Motor neuron (in vitro differentiated cells): ENCODE measurements at regions not wholly inside any gene's neighbourhood (a gene's known extent, or its start where the extent isn't known, plus 50 kb on each side); places are given as distances from the start of the nearest gene placed in this dataset.
"Not testable (repeated sequence)": the region's sequence is repeated elsewhere in the genome, so short reads cannot be mapped to it uniquely, and the experiment has no call there.

Experiments
- ATAC-seq, 8 experiments: fragments of 200-7000 bp; cut with Tn5 transposase; replicated peaks in 6 of 8; 2 replicates each; pipeline ENCODE4 v1.8.0; 2021; ENCODE audit warnings: mild to moderate bottlenecking in 8 of 8, moderate library complexity in 8 of 8
- H3K27ac ChIP-seq, 2 donors: fragments of 250-450 bp; sonication (Bioruptor Pico); 2 replicates each; pipeline ENCODE4 v1.9.0; 2021; ENCODE audit warnings: antibody characterized with exemption in 2 of 2, mild to moderate bottlenecking in 2 of 2, moderate library complexity in 1 of 2
- H3K4me1 ChIP-seq, 2 donors: fragments of 250-450 bp; sonication (Bioruptor Pico); replicated peaks in 1 of 2; 2 replicates each; pipeline ENCODE4 v1.6.1; 2021; ENCODE audit warnings: antibody characterized with exemption in 2 of 2, mild to moderate bottlenecking in 2 of 2, moderate library complexity in 1 of 2
- H3K4me3 ChIP-seq, 5 donors: fragments of 250-450 bp; sonication (Bioruptor Pico); 2 replicates each; pipeline ENCODE4 v1.9.0; 2021; ENCODE audit warnings: antibody characterized with exemption in 5 of 5, mild to moderate bottlenecking in 5 of 5, moderate library complexity in 4 of 5
- WGBS, 10 experiments: fragments of 450-650 bp; shearing (Covaris generic); methylation state at CpG; one replicate each; pipeline ENCODE4 v1.0.0; 2022; 5-methylcytosine and 5-hydroxymethylcytosine counted together
- in situ Hi-C, 9 experiments: fragments of 400-800 bp; cut with MboI; loops; one replicate each; pipeline ENCODE4 v1.15.0; 2021; ENCODE audit warnings: low sequenced_read_pairs in 9 of 9, low pct_unique_long_range_greater_than_20kb in 2 of 9; ENCODE audit not compliant: unreplicated experiment in 9 of 9

DNA sequence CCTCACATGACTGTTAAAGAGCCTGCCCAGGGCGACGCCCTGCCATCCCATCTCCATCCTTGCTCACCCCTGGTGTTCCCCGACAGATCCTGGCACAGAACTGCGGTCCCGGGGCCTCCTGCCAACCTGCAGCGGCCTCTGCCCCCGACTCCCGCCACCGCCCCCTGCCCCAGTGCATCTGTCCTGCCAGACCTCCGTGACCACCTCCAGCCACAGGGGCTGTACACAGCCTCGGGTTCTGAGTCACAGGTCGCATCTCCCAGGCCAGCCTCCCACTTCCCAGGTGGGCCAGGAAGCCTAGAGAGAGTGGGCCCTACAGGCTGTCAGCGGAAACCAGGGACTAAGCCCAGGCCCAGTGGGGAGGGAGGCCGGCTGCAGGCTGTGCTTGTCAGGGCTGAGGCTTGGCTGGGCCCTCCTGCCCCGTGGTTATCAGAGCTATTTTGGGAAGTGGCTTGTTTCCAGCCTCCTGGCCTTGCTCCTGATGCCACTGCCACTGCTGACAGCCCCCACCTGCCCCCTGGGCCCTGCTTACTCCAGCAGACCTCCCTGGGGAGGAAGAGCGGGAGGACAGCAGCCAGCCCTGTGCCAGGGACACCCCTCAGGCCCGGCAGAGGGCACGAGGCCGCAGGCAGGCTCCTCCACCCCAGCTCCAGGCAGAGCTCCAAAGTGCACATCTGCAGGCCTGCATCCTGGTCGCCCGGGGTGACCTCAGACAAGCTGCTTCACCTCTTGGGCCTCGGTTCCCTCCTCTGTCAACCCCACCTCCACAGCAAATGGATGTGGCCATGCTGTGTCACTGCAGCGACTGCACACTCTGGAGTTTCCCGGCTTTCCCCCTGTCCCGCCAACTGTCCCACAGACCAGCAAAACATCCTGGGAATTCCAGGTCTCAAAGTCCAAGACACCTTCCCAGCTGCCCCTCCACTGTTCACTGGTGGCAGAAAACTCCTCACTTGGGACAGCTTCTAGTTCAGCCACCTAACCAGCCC, 124.1 kb upstream of the AKAP13 start:
- H3K4me1 ChIP-seq, H3K27ac ChIP-seq, in situ Hi-C loops, H3K4me3 ChIP-seq: not testable (repeated sequence)
- WGBS, 10 experiments = no CpG with 5 or more reads among the region's 25 CpGs
- ATAC-seq = peak in 4 of 8 experiments; percentile 12 to 77 (median 56)

DNA sequence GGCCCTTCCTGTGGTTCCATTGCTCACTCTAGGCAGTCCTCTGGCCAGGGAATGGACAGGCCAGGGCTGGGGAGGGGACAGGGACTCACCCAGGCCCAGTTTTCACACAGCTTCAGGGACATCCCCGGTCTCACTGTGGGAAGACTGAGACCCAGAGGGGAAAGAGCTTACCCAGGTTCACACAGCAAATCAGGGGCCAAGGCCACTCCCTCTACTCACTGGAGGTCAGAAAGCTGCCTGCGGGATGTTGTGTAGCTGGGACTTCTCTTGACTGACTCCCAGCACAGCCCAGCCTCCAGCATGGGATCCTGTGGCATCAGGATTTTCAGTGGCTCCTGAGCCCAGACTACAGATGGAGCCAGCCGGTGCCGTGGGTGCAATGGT, 122.3 kb upstream of the AKAP13 start:
- ATAC-seq, H3K4me3 ChIP-seq, H3K4me1 ChIP-seq, in situ Hi-C loops, H3K27ac ChIP-seq: not testable (repeated sequence)
- WGBS, 10 experiments = no CpG with 5 or more reads among the region's 4 CpGs

GRCh38 chr15:85258559-85259209, 121.7 kb upstream of the AKAP13 start:
- H3K4me3 ChIP-seq, H3K4me1 ChIP-seq, H3K27ac ChIP-seq, in situ Hi-C loops, ATAC-seq: not testable (repeated sequence)
- no CpG with 5 or more reads among the region's 19 CpGs for WGBS, 10 experiments

DNA sequence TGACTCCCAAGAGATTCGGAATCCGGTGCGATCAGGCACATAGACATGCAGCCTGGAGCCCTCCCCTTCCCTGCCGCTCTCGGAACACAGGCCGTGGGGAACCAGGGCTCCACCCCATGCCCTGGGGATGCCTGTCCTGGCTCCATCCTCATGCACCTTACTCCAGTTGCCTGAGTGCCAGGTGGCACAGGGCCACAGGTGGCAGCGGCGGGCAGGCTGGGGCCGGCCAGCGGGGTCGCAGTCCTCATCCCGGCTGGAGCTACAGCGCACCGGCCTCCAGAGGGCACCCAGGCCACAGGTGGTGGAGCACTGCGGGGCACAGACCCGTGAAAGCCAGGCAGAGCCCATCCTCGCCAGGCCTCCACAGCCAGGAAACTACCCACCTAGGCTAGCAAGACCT, 119.9 kb upstream of the AKAP13 start:
- H3K4me3 ChIP-seq, H3K27ac ChIP-seq, H3K4me1 ChIP-seq, in situ Hi-C loops: not testable (repeated sequence)
- ATAC-seq = peak in 4 of 8 experiments; percentile 30 to 43 (median 31)
- no CpG with 5 or more reads among the region's 17 CpGs for WGBS, 10 experiments

DNA sequence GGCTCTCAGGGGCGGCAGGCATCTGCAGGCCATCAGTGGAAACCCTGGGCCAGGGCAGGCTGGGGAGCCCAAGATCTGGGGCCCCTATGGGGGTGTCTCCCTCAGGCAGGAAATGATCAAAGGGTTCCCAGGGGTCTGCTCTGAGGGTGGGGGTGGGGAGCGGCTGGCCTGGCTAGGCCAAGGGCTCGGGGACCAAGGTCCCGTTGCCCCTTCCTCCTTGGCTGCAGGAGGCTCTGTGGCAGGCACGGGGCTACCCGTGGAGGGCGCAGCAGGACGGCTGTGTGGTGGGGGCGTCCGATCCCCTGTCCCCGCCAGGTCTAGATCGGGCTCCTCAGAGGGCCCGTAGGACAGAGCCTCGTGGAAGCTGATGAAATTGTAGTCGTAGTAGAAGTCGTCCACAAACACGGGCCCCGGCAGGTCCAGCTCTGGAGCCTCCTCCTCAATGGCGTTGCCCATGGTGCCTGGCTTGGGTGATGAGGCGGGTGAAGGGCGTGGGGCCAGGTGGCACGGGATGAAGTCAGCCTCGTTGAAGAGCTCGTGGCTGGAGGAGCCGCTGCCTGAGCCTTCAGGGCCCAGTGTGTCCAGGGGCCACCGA, 117.8 kb upstream of the AKAP13 start:
- H3K27ac ChIP-seq, H3K4me1 ChIP-seq, H3K4me3 ChIP-seq, in situ Hi-C loops, ATAC-seq: not testable (repeated sequence)
- whole genome bisulfite sequencing, 10 experiments = no CpG with 5 or more reads among the region's 26 CpGs

- H3K4me3 ChIP-seq, H3K4me1 ChIP-seq, in situ Hi-C loops, ATAC-seq, H3K27ac ChIP-seq: not testable (repeated sequence)
- no CpG with 5 or more reads among the region's 13 CpGs for WGBS, 10 experiments
These were observed 116.5 kb upstream of the AKAP13 start for GRCh38 chr15:85263842-85264440.

DNA sequence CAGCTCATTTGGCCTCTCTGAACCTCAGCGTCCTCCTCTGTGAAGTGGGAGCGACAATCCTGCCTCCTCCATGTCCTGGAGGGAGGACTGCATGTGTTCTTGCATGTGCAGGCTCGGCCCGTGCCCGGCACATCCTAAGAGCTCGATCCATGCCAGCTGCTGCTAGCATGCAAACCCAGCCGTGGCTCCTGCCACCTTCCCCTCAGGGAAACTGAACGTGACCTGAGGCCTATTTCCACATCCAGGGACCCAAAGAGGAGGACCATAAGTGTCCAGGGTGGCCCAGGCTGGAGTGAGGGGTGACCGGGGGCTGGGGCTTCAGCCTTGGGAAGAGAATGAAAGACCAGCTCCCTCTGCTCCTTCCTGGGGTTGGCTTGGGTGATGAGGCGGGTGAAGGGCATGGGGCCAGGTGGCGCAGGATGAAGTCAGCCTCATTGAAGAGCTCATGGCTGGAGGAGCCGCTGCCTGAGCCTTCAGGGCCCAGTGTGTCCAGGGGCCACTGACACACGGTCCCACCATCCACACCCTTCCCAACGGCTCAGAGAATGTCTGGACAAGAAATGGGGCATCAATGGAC, 115.7 kb upstream of the AKAP13 start:
- H3K4me1 ChIP-seq, in situ Hi-C loops, ATAC-seq, H3K27ac ChIP-seq, H3K4me3 ChIP-seq: not testable (repeated sequence)
- no CpG with 5 or more reads among the region's 14 CpGs for WGBS, 10 experiments

- H3K27ac ChIP-seq, H3K4me3 ChIP-seq, in situ Hi-C loops, H3K4me1 ChIP-seq: not testable (repeated sequence)
- ATAC-seq = peak in 1 of 8 experiments; percentile 20
- no CpG with 5 or more reads among the region's 24 CpGs for whole genome bisulfite sequencing, 10 experiments
These were observed 113.1 kb upstream of the AKAP13 start for GRCh38 chr15:85267158-85267857.

GRCh38 chr15:85274315-85275050, 105.9 kb upstream of the AKAP13 start:
- WGBS, 10 experiments = 82 to 100% (median 86%) methylated on average over 1 to 12 of the region's 14 CpGs; no CpG with 5 or more reads in 2 of the 10 experiments
- no peak overlapping the region for H3K4me3 ChIP-seq
- no peaks in the 10 kb centered on the region for H3K4me1 ChIP-seq
- no peak overlapping the region for H3K27ac ChIP-seq
- no peak for ATAC-seq
- in situ Hi-C loops = loop anchor here in 3 of 9 experiments (25.0 kb wide), 1 partner anchor 563 kb away; no protein-coding TSS in a partner anchor

GRCh38 chr15:85276508-85276907, 103.9 kb upstream of the AKAP13 start:
- in situ Hi-C loops = loop anchor here in 3 of 9 experiments (25.0 kb wide), 1 partner anchor 561 kb away; no protein-coding TSS in a partner anchor
- Histone ChIP-seq H3K4me1 (no peaks in the 10 kb centered on the region), H3K4me3 (no peak overlapping the region), H3K27ac (no peak overlapping the region)
- ATAC-seq = no peak
- WGBS, 10 experiments = 50 to 100% (median 91%) methylated on average over 1 to 4 of the region's 4 CpGs; no CpG with 5 or more reads in 1 of the 10 experiments

DNA sequence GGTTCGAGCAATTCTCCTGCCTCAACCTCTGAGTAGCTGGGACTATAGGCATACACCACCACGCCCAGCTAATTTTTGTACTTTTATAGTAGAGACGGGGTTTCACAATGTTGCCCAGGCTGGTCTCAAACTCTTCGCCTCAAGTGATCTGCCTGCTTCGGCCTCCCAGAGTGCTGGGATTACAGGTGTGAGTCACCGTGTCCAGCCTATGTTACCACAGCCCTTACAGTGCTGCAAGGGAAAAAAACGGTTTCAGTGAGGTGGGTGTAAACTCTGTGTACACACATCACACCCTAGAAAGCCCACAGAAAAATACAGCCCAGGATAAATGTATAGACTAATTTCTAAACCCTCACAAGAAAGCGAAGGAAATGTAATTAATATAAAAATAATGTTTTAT, 103.5 kb upstream of the AKAP13 start:
- 79 to 100% (median 94%) methylated on average over 1 to 8 of the region's 8 CpGs for WGBS, 10 experiments
- H3K4me3 ChIP-seq = no peak overlapping the region
- no peak for ATAC-seq
- in situ Hi-C loops = loop anchor here in 3 of 9 experiments (25.0 kb wide), 1 partner anchor 560 kb away; no protein-coding TSS in a partner anchor
- H3K27ac ChIP-seq = no peak overlapping the region
- H3K4me1 ChIP-seq = no peaks in the 10 kb centered on the region
